Mammary epithelial cell (primary cell): ENCODE measurements at regions not wholly inside any gene's neighbourhood (a gene's known extent, or its start where the extent isn't known, plus 50 kb on each side); places are given as distances from the start of the nearest gene placed in this dataset.

ENCODE experiments used
- CTCF ChIP-seq, 2 donors: IDR thresholded peaks in 1 of 2; conservative IDR thresholded peaks in 1 of 2; 2 replicates each; pipeline ENCODE4 v1.5.1; 2011 to 2012; ENCODE audit warnings: inconsistent platforms in 2 of 2, low read length in 2 of 2, mild to moderate bottlenecking in 2 of 2, control low read depth in 1 of 2, low read depth in 1 of 2; ENCODE audit not compliant: insufficient read depth in 1 of 2; ENCODE audit errors: extremely low read depth in 1 of 2
- EZH2 ChIP-seq: IDR thresholded peaks from 2 replicates; pipeline ENCODE4 v1.6.1; 2012; ENCODE audit warnings: low read length, inconsistent platforms, borderline replicate concordance

- TF ChIP-seq CTCF (conservative IDR thresholded peaks at IDR 0.05 in 1 of 2, IDR thresholded peaks at IDR 0.05 in 1 of 2; ENCODE audit: extremely low read depth in 1 of 2, insufficient read depth in 1 of 2, low read depth in 1 of 2, low read length in 2 of 2) (no peak), EZH2 (no peak)
These were observed 161.7 kb downstream of the INSIG2 start for GRCh38 chr2:118250001-118250400.
